ENCODE measurements at regions not wholly inside any gene's neighbourhood (a gene's known extent, or its start where the extent isn't known, plus 50 kb on each side); places are given as distances from the start of the nearest gene placed in this dataset.
A peak's percentile ranks its signal among the peaks of the same experiment; 100 is the strongest.

- DNase-seq (ENCODE audit: low spot score in 2 of 2) (no peak), ATAC-seq (no peak)
- H3K4me1 Mint-ChIP-seq = peaks cover 5% of the 10 kb centered on the region
- H3K4me3 Mint-ChIP-seq = no peak overlapping the region
- H3K27ac Mint-ChIP-seq = no peak overlapping the region
- no peaks in the 10 kb centered on the region for H3K36me3 Mint-ChIP-seq
- H3K9me3 Mint-ChIP-seq = no peaks in the 10 kb centered on the region
These were observed 99.0 kb downstream of the ADRA2A start for GRCh38 chr10:111175787-111176186.

GRCh38 chr10:111177379-111177778, 100.5 kb downstream of the ADRA2A start:
- ATAC-seq = no peak
- no peaks in the 10 kb centered on the region for H3K9me3 Mint-ChIP-seq
- peaks cover 5% of the 10 kb centered on the region for H3K4me1 Mint-ChIP-seq
- no peaks in the 10 kb centered on the region for H3K36me3 Mint-ChIP-seq
- H3K27ac Mint-ChIP-seq = no peak overlapping the region
- DNase-seq (ENCODE audit: low spot score in 2 of 2) = no peak
- H3K4me3 Mint-ChIP-seq = no peak overlapping the region

GRCh38 chr10:111179514-111179913, 102.7 kb downstream of the ADRA2A start:
- no peak for ATAC-seq
- no peaks in the 10 kb centered on the region for H3K9me3 Mint-ChIP-seq

GRCh38 chr10:111186358-111186757, 109.5 kb downstream of the ADRA2A start:
- Mint-ChIP-seq H3K27ac (no peak overlapping the region), H3K4me3 (no peak overlapping the region), H3K36me3 (no peaks in the 10 kb centered on the region), H3K4me1 (no peaks in the 10 kb centered on the region), H3K9me3 (no peaks in the 10 kb centered on the region)
- ATAC-seq = no peak
- no peak for DNase-seq (ENCODE audit: low spot score in 2 of 2)

More at GRCh38 chr10:111179514-111179913, 102.7 kb downstream of the ADRA2A start:
- no peak overlapping the region for H3K27ac Mint-ChIP-seq
- no peak for DNase-seq (ENCODE audit: low spot score in 2 of 2)
- no peaks in the 10 kb centered on the region for H3K36me3 Mint-ChIP-seq
- H3K4me1 Mint-ChIP-seq = peaks cover 5% of the 10 kb centered on the region
- H3K4me3 Mint-ChIP-seq = no peak overlapping the region

GRCh38 chr10:111187096-111187495, 110.3 kb downstream of the ADRA2A start:
- ATAC-seq (no peak), DNase-seq (ENCODE audit: low spot score in 2 of 2) (no peak)
- H3K27ac Mint-ChIP-seq = no peak overlapping the region
- no peak overlapping the region for H3K4me3 Mint-ChIP-seq
- no peaks in the 10 kb centered on the region for H3K4me1 Mint-ChIP-seq
- H3K9me3 Mint-ChIP-seq = no peaks in the 10 kb centered on the region
- no peaks in the 10 kb centered on the region for H3K36me3 Mint-ChIP-seq

- Mint-ChIP-seq H3K36me3 (no peaks in the 10 kb centered on the region), H3K4me3 (no peak overlapping the region), H3K4me1 (no peaks in the 10 kb centered on the region), H3K27ac (no peak overlapping the region), H3K9me3 (no peaks in the 10 kb centered on the region)
- DNase-seq (ENCODE audit: low spot score in 2 of 2) (no peak), ATAC-seq (no peak)
These were observed 122.8 kb downstream of the ADRA2A start for GRCh38 chr10:111199587-111199986.

GRCh38 chr10:111200505-111201186, 123.8 kb downstream of the ADRA2A start:
- H3K4me1 Mint-ChIP-seq = no peaks in the 10 kb centered on the region
- no peaks in the 10 kb centered on the region for H3K36me3 Mint-ChIP-seq
- no peaks in the 10 kb centered on the region for H3K9me3 Mint-ChIP-seq
- ATAC-seq = no peak
- no peak overlapping the region for H3K4me3 Mint-ChIP-seq
- DNase-seq (ENCODE audit: low spot score in 2 of 2) = peak in 1 of 2 donors; percentile 13
- H3K27ac Mint-ChIP-seq = no peak overlapping the region

- no peaks in the 10 kb centered on the region for H3K4me1 Mint-ChIP-seq
- no peak overlapping the region for H3K4me3 Mint-ChIP-seq
- no peak for DNase-seq (ENCODE audit: low spot score in 2 of 2)
- ATAC-seq = no peak
- no peaks in the 10 kb centered on the region for H3K36me3 Mint-ChIP-seq
- H3K9me3 Mint-ChIP-seq = no peaks in the 10 kb centered on the region
- H3K27ac Mint-ChIP-seq = no peak overlapping the region
These were observed 126.8 kb downstream of the ADRA2A start for GRCh38 chr10:111203615-111204014.

- H3K9me3 Mint-ChIP-seq = no peaks in the 10 kb centered on the region
- H3K36me3 Mint-ChIP-seq = no peaks in the 10 kb centered on the region
- DNase-seq (ENCODE audit: low spot score in 2 of 2) = peak in 1 of 2 donors; percentile 26
- no peaks in the 10 kb centered on the region for H3K4me1 Mint-ChIP-seq
- no peak overlapping the region for H3K4me3 Mint-ChIP-seq
- ATAC-seq = no peak
- no peak overlapping the region for H3K27ac Mint-ChIP-seq
These were observed 128.0 kb downstream of the ADRA2A start for GRCh38 chr10:111204838-111205237.

GRCh38 chr10:111206521-111206920, 129.7 kb downstream of the ADRA2A start:
- no peak overlapping the region for H3K4me3 Mint-ChIP-seq
- no peak for ATAC-seq
- no peaks in the 10 kb centered on the region for H3K36me3 Mint-ChIP-seq
- H3K9me3 Mint-ChIP-seq = no peaks in the 10 kb centered on the region
- no peaks in the 10 kb centered on the region for H3K4me1 Mint-ChIP-seq
- DNase-seq (ENCODE audit: low spot score in 2 of 2) = peak in 1 of 2 donors; percentile 20
- no peak overlapping the region for H3K27ac Mint-ChIP-seq

- ATAC-seq (no peak), DNase-seq (ENCODE audit: low spot score in 2 of 2) (peak in 1 of 2 donors; percentile 46)
- Mint-ChIP-seq H3K27ac (no peak overlapping the region), H3K4me1 (no peaks in the 10 kb centered on the region), H3K36me3 (no peaks in the 10 kb centered on the region), H3K9me3 (no peaks in the 10 kb centered on the region), H3K4me3 (no peak overlapping the region)
These were observed 130.7 kb downstream of the ADRA2A start for GRCh38 chr10:111207500-111207899.

GRCh38 chr10:111208951-111209350, 132.1 kb downstream of the ADRA2A start:
- Mint-ChIP-seq H3K4me3 (no peak overlapping the region), H3K4me1 (no peaks in the 10 kb centered on the region), H3K9me3 (no peaks in the 10 kb centered on the region), H3K36me3 (no peaks in the 10 kb centered on the region), H3K27ac (no peak overlapping the region)
- ATAC-seq (no peak), DNase-seq (ENCODE audit: low spot score in 2 of 2) (peak in 1 of 2 donors; percentile 25)

- H3K27ac Mint-ChIP-seq = no peak overlapping the region
- no peaks in the 10 kb centered on the region for H3K36me3 Mint-ChIP-seq
These were observed 132.9 kb downstream of the ADRA2A start for GRCh38 chr10:111209692-111210091.

GRCh38 chr10:111211241-111211640, 134.4 kb downstream of the ADRA2A start:
- DNase-seq (ENCODE audit: low spot score in 2 of 2) (peak in 1 of 2 donors; percentile 7), ATAC-seq (no peak)
- no peak overlapping the region for H3K27ac Mint-ChIP-seq
- H3K36me3 Mint-ChIP-seq = no peaks in the 10 kb centered on the region
- no peaks in the 10 kb centered on the region for H3K9me3 Mint-ChIP-seq
- no peak overlapping the region for H3K4me3 Mint-ChIP-seq
- no peaks in the 10 kb centered on the region for H3K4me1 Mint-ChIP-seq

More at GRCh38 chr10:111209692-111210091, 132.9 kb downstream of the ADRA2A start:
- Mint-ChIP-seq H3K9me3 (no peaks in the 10 kb centered on the region), H3K4me3 (no peak overlapping the region), H3K4me1 (no peaks in the 10 kb centered on the region)
- DNase-seq (ENCODE audit: low spot score in 2 of 2) (peak in 1 of 2 donors; percentile 10), ATAC-seq (no peak)

GRCh38 chr10:111211706-111212105, 134.9 kb downstream of the ADRA2A start:
- DNase-seq (ENCODE audit: low spot score in 2 of 2) (no peak), ATAC-seq (no peak)
- H3K4me3 Mint-ChIP-seq = no peak overlapping the region
- no peaks in the 10 kb centered on the region for H3K9me3 Mint-ChIP-seq
- no peak overlapping the region for H3K27ac Mint-ChIP-seq
- H3K36me3 Mint-ChIP-seq = no peaks in the 10 kb centered on the region
- no peaks in the 10 kb centered on the region for H3K4me1 Mint-ChIP-seq

- Mint-ChIP-seq H3K4me1 (no peaks in the 10 kb centered on the region), H3K9me3 (peaks cover 2% of the 10 kb centered on the region), H3K4me3 (no peak overlapping the region), H3K36me3 (no peaks in the 10 kb centered on the region), H3K27ac (no peak overlapping the region)
- ATAC-seq (no peak), DNase-seq (ENCODE audit: low spot score in 2 of 2) (no peak)
These were observed 145.1 kb downstream of the ADRA2A start for GRCh38 chr10:111221682-111222480.
